GM23338 (cell line): ENCODE measurements at regions not wholly inside any gene's neighbourhood (a gene's known extent, or its start where the extent isn't known, plus 50 kb on each side); places are given as distances from the start of the nearest gene placed in this dataset.

Source experiments
- ATAC-seq: fragments of 200-7000 bp; cut with Tn5 transposase; 3 replicates; pipeline ENCODE4 v1.9.1; 2020
- DNase-seq: peaks from one replicate; pipeline ENCODE4 v3.0.0-alpha.2; 2015; ENCODE audit warnings: low spot score
- H2AFZ ChIP-seq: fragments of 200-600 bp; sonication (generic); 2 replicates; pipeline ENCODE4 v1.8.0; 2016; ENCODE audit warnings: antibody characterized with exemption, mild to moderate bottlenecking, moderate library complexity
- H3F3A ChIP-seq: fragments of 200-600 bp; sonication (generic); replicated peaks from 2 replicates; pipeline ENCODE4 v1.8.0; 2017; ENCODE audit warnings: antibody characterized with exemption, mixed run types, low read depth
- H3K27ac ChIP-seq: fragments of 200-600 bp; sonication (generic); 2 replicates; pipeline ENCODE4 v1.6.1; 2016; ENCODE audit warnings: low read depth
- H3K27me3 ChIP-seq: fragments of 200-600 bp; sonication (generic); 2 replicates; pipeline ENCODE4 v1.8.0; 2016; ENCODE audit warnings: mild to moderate bottlenecking, mixed run types, moderate library complexity; ENCODE audit not compliant: insufficient read depth
- H3K36me3 ChIP-seq: fragments of 200-600 bp; sonication (generic); 2 replicates; pipeline ENCODE4 v1.8.0; 2016; ENCODE audit warnings: mild to moderate bottlenecking; ENCODE audit not compliant: insufficient read depth
- H3K4me1 ChIP-seq: fragments of 200-600 bp; sonication (generic); 2 replicates; pipeline ENCODE4 v1.8.0; 2016; ENCODE audit warnings: mild to moderate bottlenecking, moderate library complexity; ENCODE audit not compliant: insufficient read depth
- H3K4me2 ChIP-seq: fragments of 200-600 bp; sonication (generic); 2 replicates; pipeline ENCODE4 v1.7.1; 2017; ENCODE audit warnings: mixed run types
- H3K4me3 ChIP-seq: fragments of 200-600 bp; sonication (generic); 2 replicates; pipeline ENCODE4 v1.6.1; 2016; ENCODE audit warnings: mixed run types
- H3K79me2 ChIP-seq: fragments of 200-600 bp; sonication (generic); replicated peaks from 2 replicates; pipeline ENCODE4 v1.8.0; 2017; ENCODE audit warnings: mild to moderate bottlenecking; ENCODE audit not compliant: insufficient read depth
- H3K9me2 ChIP-seq: fragments of 200-600 bp; sonication (generic); 2 replicates; pipeline ENCODE4 v1.8.0; 2017; ENCODE audit not compliant: insufficient read depth
- H4K20me1 ChIP-seq: fragments of 200-600 bp; sonication (generic); replicated peaks from 2 replicates; pipeline ENCODE4 v1.8.0; 2017; ENCODE audit warnings: mild to moderate bottlenecking; ENCODE audit not compliant: insufficient read depth
- H3K27ac Mint-ChIP-seq: 2 replicates; pipeline ENCODE4 v1.8.0; 2020; ENCODE audit warnings: inconsistent platforms, mild to moderate bottlenecking, moderate library complexity, mixed read lengths
- H3K27me3 Mint-ChIP-seq: 3 replicates; pipeline ENCODE4 v1.8.0; 2022; ENCODE audit warnings: low read depth, mild to moderate bottlenecking, moderate library complexity, mixed read lengths, inconsistent platforms; ENCODE audit not compliant: insufficient read depth, poor library complexity
- H3K36me3 Mint-ChIP-seq: 3 replicates; pipeline ENCODE4 v1.8.0; 2021; ENCODE audit warnings: low read depth, mild to moderate bottlenecking, inconsistent platforms, moderate library complexity, mixed read lengths
- H3K4me1 Mint-ChIP-seq: 3 replicates; pipeline ENCODE4 v1.8.0; 2020; ENCODE audit warnings: mild to moderate bottlenecking, inconsistent platforms, mixed read lengths
- H3K4me3 Mint-ChIP-seq: 3 replicates; pipeline ENCODE4 v1.8.0; 2021; ENCODE audit warnings: moderate library complexity, mild to moderate bottlenecking, inconsistent platforms, mixed read lengths
- H3K9me3 Mint-ChIP-seq: 3 replicates; pipeline ENCODE4 v1.8.0; 2020; ENCODE audit warnings: moderate library complexity, mild to moderate bottlenecking, inconsistent platforms, mixed read lengths
- CREB1 ChIP-seq: fragments of 250-450 bp; sonication (Bioruptor Pico); IDR thresholded peaks from 2 replicates; pipeline ENCODE4 v1.5.0; 2020; ENCODE audit warnings: low read depth, mild to moderate bottlenecking, moderate library complexity
- EZH2 ChIP-seq: fragments of 200-600 bp; sonication (generic); IDR thresholded peaks from one replicate; pipeline ENCODE4 v1.8.0; 2017; ENCODE audit warnings: antibody characterized with exemption, mild to moderate bottlenecking, low read depth; ENCODE audit not compliant: unreplicated experiment
- EZH2phosphoT487 ChIP-seq: fragments of 200-600 bp; sonication (generic); IDR thresholded peaks from one replicate; pipeline ENCODE4 v1.8.1; 2018; ENCODE audit warnings: antibody characterized with exemption; ENCODE audit not compliant: unreplicated experiment
- JUNB ChIP-seq: IDR thresholded peaks from one replicate; pipeline ENCODE4 v1.6.1; 2016; ENCODE audit warnings: antibody characterized with exemption; ENCODE audit not compliant: unreplicated experiment
- NANOG ChIP-seq: IDR thresholded peaks from 2 replicates; pipeline ENCODE4 v1.6.1; 2016; ENCODE audit warnings: antibody characterized with exemption, borderline replicate concordance
- POLR2AphosphoS5 ChIP-seq: IDR thresholded peaks from 2 replicates; pipeline ENCODE4 v1.6.1; 2016; ENCODE audit warnings: antibody characterized with exemption, low read depth
- STAT1 ChIP-seq: IDR thresholded peaks from one replicate; pipeline ENCODE4 v1.6.1; 2016; ENCODE audit warnings: antibody characterized with exemption; ENCODE audit not compliant: unreplicated experiment
- ZNF114 ChIP-seq: fragments of 250-450 bp; sonication (Bioruptor Pico); IDR thresholded peaks from 2 replicates; pipeline ENCODE4 v1.5.0; 2020; ENCODE audit warnings: mild to moderate bottlenecking, moderate library complexity
- ZNF331 ChIP-seq: fragments of 250-450 bp; sonication (Bioruptor Pico); IDR thresholded peaks from 2 replicates; pipeline ENCODE4 v1.5.0; 2020; ENCODE audit warnings: low read depth, mild to moderate bottlenecking, moderate library complexity
- TF ChIP-seq, protein P1 (sequence below): IDR thresholded peaks from one replicate; pipeline ENCODE4 v1.6.1; 2018; ENCODE audit warnings: antibody characterized with exemption; ENCODE audit not compliant: unreplicated experiment
- TF ChIP-seq, protein P2 (sequence below): fragments of 250-450 bp; sonication (Bioruptor Pico); IDR thresholded peaks from 2 replicates; pipeline ENCODE4 v1.5.0; 2020; ENCODE audit warnings: mild to moderate bottlenecking, moderate library complexity
- TF ChIP-seq, protein P3 (sequence below): IDR thresholded peaks from 2 replicates; pipeline ENCODE4 v1.6.1; 2016; ENCODE audit warnings: antibody characterized with exemption

DNA sequence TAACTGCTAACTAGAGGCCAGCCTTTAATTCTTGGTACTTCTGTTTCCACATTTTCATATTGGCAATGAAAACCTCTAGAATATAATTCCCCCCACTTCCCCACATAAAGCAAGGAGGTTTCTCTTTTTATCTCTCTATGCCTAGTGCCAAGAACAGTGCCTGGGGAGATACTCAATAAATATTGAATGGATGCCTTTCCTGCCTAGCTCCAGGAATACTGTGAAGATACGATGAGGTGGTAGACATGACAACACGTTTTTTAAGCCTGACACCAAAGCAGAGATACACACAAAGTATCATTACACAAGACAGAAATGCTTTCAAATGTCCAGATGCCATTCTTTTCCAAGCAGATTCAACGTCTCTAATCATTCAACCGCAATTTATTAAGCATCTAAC is 535.5 kb downstream of the XIRP2 start (continued):
- TF ChIP-seq, protein P1, sequence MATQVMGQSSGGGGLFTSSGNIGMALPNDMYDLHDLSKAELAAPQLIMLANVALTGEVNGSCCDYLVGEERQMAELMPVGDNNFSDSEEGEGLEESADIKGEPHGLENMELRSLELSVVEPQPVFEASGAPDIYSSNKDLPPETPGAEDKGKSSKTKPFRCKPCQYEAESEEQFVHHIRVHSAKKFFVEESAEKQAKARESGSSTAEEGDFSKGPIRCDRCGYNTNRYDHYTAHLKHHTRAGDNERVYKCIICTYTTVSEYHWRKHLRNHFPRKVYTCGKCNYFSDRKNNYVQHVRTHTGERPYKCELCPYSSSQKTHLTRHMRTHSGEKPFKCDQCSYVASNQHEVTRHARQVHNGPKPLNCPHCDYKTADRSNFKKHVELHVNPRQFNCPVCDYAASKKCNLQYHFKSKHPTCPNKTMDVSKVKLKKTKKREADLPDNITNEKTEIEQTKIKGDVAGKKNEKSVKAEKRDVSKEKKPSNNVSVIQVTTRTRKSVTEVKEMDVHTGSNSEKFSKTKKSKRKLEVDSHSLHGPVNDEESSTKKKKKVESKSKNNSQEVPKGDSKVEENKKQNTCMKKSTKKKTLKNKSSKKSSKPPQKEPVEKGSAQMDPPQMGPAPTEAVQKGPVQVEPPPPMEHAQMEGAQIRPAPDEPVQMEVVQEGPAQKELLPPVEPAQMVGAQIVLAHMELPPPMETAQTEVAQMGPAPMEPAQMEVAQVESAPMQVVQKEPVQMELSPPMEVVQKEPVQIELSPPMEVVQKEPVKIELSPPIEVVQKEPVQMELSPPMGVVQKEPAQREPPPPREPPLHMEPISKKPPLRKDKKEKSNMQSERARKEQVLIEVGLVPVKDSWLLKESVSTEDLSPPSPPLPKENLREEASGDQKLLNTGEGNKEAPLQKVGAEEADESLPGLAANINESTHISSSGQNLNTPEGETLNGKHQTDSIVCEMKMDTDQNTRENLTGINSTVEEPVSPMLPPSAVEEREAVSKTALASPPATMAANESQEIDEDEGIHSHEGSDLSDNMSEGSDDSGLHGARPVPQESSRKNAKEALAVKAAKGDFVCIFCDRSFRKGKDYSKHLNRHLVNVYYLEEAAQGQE = no peak
- TF ChIP-seq ZNF114 (CRISPR knock-in tag) (no peak), CREB1 (no peak), ZNF331 (CRISPR knock-in tag) (no peak), EZH2 (no peak)

DNA sequence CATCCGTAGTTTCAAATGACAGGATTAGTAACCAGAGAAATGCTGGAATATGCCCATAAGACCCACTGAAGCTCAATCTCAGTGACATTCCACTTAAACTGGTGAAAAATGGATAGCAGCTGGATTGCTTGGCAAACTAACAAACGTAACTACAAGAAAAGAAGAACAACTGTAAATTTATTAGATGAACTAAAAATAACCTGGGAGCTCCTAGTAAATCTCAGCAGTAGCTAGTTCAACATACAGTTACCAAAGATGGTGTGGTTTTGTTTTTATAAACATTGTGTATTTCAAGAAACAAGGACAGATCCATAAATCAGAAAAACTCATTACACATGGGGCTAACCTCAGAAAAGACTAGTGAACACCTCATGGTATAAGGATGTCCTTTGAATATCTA is 531.9 kb downstream of the XIRP2 start:
- H3K9me3 Mint-ChIP-seq = peaks cover 15% of the 10 kb centered on the region
- DNase-seq (no peak), ATAC-seq (no peak)
- H3K4me3 Mint-ChIP-seq = no peak overlapping the region
- H2AFZ ChIP-seq = no peak overlapping the region
- peaks cover 2% of the 10 kb centered on the region for H3K27me3 Mint-ChIP-seq
- peaks cover 38% of the 10 kb centered on the region for H3K4me1 Mint-ChIP-seq
- H3K27ac ChIP-seq = no peak overlapping the region
- H3K4me2 ChIP-seq = no peak overlapping the region
- H3K27me3 ChIP-seq = no peaks in the 10 kb centered on the region
- no peaks in the 10 kb centered on the region; the same call in 1 of the 2 replicates for H4K20me1 ChIP-seq
- H3K4me1 ChIP-seq = peaks cover 44% of the 10 kb centered on the region
- H3K79me2 ChIP-seq = peaks cover 91% of the 10 kb centered on the region
- H3K4me3 ChIP-seq = no peak overlapping the region
- peaks cover 22% of the 10 kb centered on the region for H3K36me3 Mint-ChIP-seq
- no peaks in the 10 kb centered on the region for H3K36me3 ChIP-seq
- no peaks in the 10 kb centered on the region for H3F3A ChIP-seq
- peaks cover 4% of the 10 kb centered on the region; the same call in 1 of the 2 replicates for H3K9me2 ChIP-seq
- no peak overlapping the region for H3K27ac Mint-ChIP-seq
- TF ChIP-seq ZNF331 (CRISPR knock-in tag) (no peak), CREB1 (no peak), EZH2phosphoT487 (no peak), NANOG (no peak), STAT1 (no peak), POLR2AphosphoS5 (no peak), ZNF114 (CRISPR knock-in tag) (no peak), JUNB (no peak)
- TF ChIP-seq, protein P2, sequence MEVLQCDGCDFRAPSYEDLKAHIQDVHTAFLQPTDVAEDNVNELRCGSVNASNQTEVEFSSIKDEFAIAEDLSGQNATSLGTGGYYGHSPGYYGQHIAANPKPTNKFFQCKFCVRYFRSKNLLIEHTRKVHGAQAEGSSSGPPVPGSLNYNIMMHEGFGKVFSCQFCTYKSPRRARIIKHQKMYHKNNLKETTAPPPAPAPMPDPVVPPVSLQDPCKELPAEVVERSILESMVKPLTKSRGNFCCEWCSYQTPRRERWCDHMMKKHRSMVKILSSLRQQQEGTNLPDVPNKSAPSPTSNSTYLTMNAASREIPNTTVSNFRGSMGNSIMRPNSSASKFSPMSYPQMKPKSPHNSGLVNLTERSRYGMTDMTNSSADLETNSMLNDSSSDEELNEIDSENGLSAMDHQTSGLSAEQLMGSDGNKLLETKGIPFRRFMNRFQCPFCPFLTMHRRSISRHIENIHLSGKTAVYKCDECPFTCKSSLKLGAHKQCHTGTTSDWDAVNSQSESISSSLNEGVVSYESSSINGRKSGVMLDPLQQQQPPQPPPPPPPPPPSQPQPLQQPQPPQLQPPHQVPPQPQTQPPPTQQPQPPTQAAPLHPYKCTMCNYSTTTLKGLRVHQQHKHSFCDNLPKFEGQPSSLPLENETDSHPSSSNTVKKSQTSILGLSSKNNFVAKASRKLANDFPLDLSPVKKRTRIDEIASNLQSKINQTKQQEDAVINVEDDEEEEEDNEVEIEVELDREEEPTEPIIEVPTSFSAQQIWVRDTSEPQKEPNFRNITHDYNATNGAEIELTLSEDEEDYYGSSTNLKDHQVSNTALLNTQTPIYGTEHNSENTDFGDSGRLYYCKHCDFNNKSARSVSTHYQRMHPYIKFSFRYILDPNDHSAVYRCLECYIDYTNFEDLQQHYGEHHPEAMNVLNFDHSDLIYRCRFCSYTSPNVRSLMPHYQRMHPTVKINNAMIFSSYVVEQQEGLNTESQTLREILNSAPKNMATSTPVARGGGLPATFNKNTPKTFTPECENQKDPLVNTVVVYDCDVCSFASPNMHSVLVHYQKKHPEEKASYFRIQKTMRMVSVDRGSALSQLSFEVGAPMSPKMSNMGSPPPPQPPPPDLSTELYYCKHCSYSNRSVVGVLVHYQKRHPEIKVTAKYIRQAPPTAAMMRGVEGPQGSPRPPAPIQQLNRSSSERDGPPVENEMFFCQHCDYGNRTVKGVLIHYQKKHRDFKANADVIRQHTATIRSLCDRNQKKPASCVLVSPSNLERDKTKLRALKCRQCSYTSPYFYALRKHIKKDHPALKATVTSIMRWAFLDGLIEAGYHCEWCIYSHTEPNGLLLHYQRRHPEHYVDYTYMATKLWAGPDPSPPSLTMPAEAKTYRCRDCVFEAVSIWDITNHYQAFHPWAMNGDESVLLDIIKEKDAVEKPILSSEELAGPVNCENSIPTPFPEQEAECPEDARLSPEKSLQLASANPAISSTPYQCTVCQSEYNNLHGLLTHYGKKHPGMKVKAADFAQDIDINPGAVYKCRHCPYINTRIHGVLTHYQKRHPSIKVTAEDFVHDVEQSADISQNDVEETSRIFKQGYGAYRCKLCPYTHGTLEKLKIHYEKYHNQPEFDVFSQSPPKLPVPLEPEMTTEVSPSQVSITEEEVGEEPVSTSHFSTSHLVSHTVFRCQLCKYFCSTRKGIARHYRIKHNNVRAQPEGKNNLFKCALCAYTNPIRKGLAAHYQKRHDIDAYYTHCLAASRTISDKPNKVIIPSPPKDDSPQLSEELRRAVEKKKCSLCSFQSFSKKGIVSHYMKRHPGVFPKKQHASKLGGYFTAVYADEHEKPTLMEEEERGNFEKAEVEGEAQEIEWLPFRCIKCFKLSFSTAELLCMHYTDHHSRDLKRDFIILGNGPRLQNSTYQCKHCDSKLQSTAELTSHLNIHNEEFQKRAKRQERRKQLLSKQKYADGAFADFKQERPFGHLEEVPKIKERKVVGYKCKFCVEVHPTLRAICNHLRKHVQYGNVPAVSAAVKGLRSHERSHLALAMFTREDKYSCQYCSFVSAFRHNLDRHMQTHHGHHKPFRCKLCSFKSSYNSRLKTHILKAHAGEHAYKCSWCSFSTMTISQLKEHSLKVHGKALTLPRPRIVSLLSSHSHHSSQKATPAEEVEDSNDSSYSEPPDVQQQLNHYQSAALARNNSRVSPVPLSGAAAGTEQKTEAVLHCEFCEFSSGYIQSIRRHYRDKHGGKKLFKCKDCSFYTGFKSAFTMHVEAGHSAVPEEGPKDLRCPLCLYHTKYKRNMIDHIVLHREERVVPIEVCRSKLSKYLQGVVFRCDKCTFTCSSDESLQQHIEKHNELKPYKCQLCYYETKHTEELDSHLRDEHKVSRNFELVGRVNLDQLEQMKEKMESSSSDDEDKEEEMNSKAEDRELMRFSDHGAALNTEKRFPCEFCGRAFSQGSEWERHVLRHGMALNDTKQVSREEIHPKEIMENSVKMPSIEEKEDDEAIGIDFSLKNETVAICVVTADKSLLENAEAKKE (CRISPR knock-in tag) = no peak
- TF ChIP-seq, protein P3, sequence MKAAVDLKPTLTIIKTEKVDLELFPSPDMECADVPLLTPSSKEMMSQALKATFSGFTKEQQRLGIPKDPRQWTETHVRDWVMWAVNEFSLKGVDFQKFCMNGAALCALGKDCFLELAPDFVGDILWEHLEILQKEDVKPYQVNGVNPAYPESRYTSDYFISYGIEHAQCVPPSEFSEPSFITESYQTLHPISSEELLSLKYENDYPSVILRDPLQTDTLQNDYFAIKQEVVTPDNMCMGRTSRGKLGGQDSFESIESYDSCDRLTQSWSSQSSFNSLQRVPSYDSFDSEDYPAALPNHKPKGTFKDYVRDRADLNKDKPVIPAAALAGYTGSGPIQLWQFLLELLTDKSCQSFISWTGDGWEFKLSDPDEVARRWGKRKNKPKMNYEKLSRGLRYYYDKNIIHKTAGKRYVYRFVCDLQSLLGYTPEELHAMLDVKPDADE = no peak
